ENCODE measurements at regions not wholly inside any gene's neighbourhood (a gene's known extent, or its start where the extent isn't known, plus 50 kb on each side); places are given as distances from the start of the nearest gene placed in this dataset.

- intact Hi-C loops (cut with DNase I), result no loop called here
- DNase-seq (ENCODE audit: low spot score in 2 of 2), result no peak
- TF ChIP-seq CTCF (IDR thresholded peaks at IDR 0.05), result no peak
These were observed 149.5 kb downstream of the CCNG2 start for GRCh38 chr4:77306496-77306895.

GRCh38 chr4:77308843-77309242 lies 151.8 kb downstream of the CCNG2 start:
- H3K27me3 ChIP-seq, result no peaks in the 10 kb centered on the region
- no peak overlapping the region for H3K27ac ChIP-seq
- no peaks in the 10 kb centered on the region for H3K36me3 ChIP-seq
- peak in 1 of 3 experiments; percentile 21 for TF ChIP-seq CTCF (IDR thresholded peaks at IDR 0.05)
- intact Hi-C loops (cut with DNase I), result no loop called here
- H3K4me3 ChIP-seq, result no peak overlapping the region
- no peak for DNase-seq (ENCODE audit: low spot score in 2 of 2)
- no peaks in the 10 kb centered on the region for H3K9me3 ChIP-seq
- H3K4me1 ChIP-seq, result no peaks in the 10 kb centered on the region

More at GRCh38 chr4:77306496-77306895, 149.5 kb downstream of the CCNG2 start:
- Histone ChIP-seq H3K4me3 (no peak overlapping the region), H3K4me1 (no peaks in the 10 kb centered on the region), H3K36me3 (no peaks in the 10 kb centered on the region), H3K27me3 (no peaks in the 10 kb centered on the region), H3K9me3 (no peaks in the 10 kb centered on the region), H3K27ac (no peak overlapping the region)

GRCh38 chr4:77309496-77309895 lies 152.5 kb downstream of the CCNG2 start:
- H3K27me3 ChIP-seq, result no peaks in the 10 kb centered on the region
- no peak overlapping the region for H3K4me3 ChIP-seq
- H3K4me1 ChIP-seq, result no peaks in the 10 kb centered on the region
- DNase-seq (ENCODE audit: low spot score in 2 of 2), result no peak
- no peaks in the 10 kb centered on the region for H3K9me3 ChIP-seq
- no peak for TF ChIP-seq CTCF (IDR thresholded peaks at IDR 0.05)
- H3K27ac ChIP-seq, result no peak overlapping the region
- no peaks in the 10 kb centered on the region for H3K36me3 ChIP-seq
- intact Hi-C loops (cut with DNase I), result no loop called here

GRCh38 chr4:77310931-77311330 lies 153.9 kb downstream of the CCNG2 start:
- no peak for DNase-seq (ENCODE audit: low spot score in 2 of 2)
- Histone ChIP-seq H3K36me3 (no peaks in the 10 kb centered on the region), H3K27me3 (no peaks in the 10 kb centered on the region), H3K27ac (no peak overlapping the region), H3K4me1 (no peaks in the 10 kb centered on the region), H3K9me3 (no peaks in the 10 kb centered on the region), H3K4me3 (no peak overlapping the region)
- TF ChIP-seq CTCF (IDR thresholded peaks at IDR 0.05), result no peak
- intact Hi-C loops (cut with DNase I), result no loop called here

GRCh38 chr4:77314697-77315096 lies 157.7 kb downstream of the CCNG2 start:
- no peak for DNase-seq (ENCODE audit: low spot score in 2 of 2)
- H3K36me3 ChIP-seq, result no peaks in the 10 kb centered on the region
- no peaks in the 10 kb centered on the region for H3K4me1 ChIP-seq
- no peaks in the 10 kb centered on the region for H3K27me3 ChIP-seq
- no peak overlapping the region for H3K27ac ChIP-seq
- H3K4me3 ChIP-seq, result no peak overlapping the region
- TF ChIP-seq CTCF (IDR thresholded peaks at IDR 0.05), result no peak
- intact Hi-C loops (cut with DNase I), result no loop called here
- no peaks in the 10 kb centered on the region for H3K9me3 ChIP-seq

- no peak overlapping the region for H3K27ac ChIP-seq
- H3K27me3 ChIP-seq, result no peaks in the 10 kb centered on the region
- TF ChIP-seq CTCF (IDR thresholded peaks at IDR 0.05), result no peak
- no peaks in the 10 kb centered on the region for H3K4me1 ChIP-seq
- no peaks in the 10 kb centered on the region for H3K36me3 ChIP-seq
- H3K9me3 ChIP-seq, result peaks cover 4 to 10% of the 10 kb centered on the region in 2 donors
- H3K4me3 ChIP-seq, result no peak overlapping the region
- intact Hi-C loops (cut with DNase I), result no loop called here
- DNase-seq (ENCODE audit: low spot score in 2 of 2), result no peak
These were observed 170.1 kb downstream of the CCNG2 start for GRCh38 chr4:77327151-77327550.
